NT2/D1 (cell line): ENCODE measurements at regions not wholly inside any gene's neighbourhood (a gene's known extent, or its start where the extent isn't known, plus 50 kb on each side); places are given as distances from the start of the nearest gene placed in this dataset.
"Not testable (repeated sequence)": the region's sequence is repeated elsewhere in the genome, so short reads cannot be mapped to it uniquely, and the experiment has no call there.

Source experiments
- SUZ12 ChIP-seq: IDR thresholded peaks from 2 replicates; pipeline ENCODE4 v1.6.1; 2011; ENCODE audit not compliant: insufficient read length, insufficient read depth; ENCODE audit errors: extremely low read depth
- YY1 ChIP-seq: IDR thresholded peaks from 2 replicates; pipeline ENCODE4 v1.6.1; 2011; ENCODE audit not compliant: insufficient read length, insufficient read depth
- ZNF274 ChIP-seq: IDR thresholded peaks from 2 replicates; pipeline ENCODE4 v1.6.1; 2011; ENCODE audit warnings: mild to moderate bottlenecking, low read depth, low read length

DNA sequence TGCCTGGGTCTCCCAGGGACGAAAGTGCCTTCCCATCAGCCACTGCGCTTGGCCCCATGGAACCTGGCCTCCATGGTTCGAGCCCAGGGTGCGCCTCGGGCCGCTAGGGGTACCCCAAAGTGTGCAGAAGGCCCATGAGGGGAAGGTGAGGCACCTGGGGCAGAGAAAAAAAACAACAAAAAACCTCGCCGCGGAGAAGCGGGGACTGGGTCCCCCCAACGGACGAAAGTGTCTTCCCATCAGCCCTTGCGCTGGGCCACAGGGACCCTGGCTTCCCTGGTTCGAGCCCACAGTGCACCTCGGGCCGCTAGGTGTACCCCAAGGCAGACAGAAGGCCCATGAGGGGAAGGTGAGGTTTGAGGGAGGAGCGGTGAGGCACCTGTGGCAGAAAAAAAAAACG lies 755.3 kb downstream of the SPATA31A1 start:
- TF ChIP-seq ZNF274, YY1, SUZ12: not testable (repeated sequence)
